LNCAP (cell line): ENCODE measurements at regions not wholly inside any gene's neighbourhood (a gene's known extent, or its start where the extent isn't known, plus 50 kb on each side); places are given as distances from the start of the nearest gene placed in this dataset.

Source experiments
- TF ChIP-seq, protein P1 (sequence below): fragments of 450-650 bp; IDR thresholded peaks from 2 replicates; pipeline ENCODE4 v1.5.1; 2017; ENCODE audit warnings: mild to moderate bottlenecking

DNA sequence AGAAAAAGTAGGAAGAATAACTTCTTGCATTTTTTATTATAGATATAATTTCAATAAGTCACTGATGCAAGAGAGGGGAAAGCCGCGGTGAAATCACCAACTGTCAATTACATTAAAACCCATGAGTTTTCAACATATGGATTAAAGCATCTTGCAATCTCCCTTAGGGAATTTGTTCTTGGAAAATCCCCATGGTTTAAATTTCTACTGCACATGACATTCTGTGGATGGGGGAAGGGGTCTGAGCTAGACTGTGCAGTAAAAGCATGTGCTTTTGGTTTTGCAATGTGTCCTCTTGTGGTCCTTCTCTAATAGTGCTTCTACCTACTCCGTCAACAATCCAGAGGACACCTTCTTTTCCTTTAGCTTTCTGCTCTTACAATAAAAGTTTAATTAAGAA is 894.0 kb downstream of the DCDC2C start:
- TF ChIP-seq, protein P1, sequence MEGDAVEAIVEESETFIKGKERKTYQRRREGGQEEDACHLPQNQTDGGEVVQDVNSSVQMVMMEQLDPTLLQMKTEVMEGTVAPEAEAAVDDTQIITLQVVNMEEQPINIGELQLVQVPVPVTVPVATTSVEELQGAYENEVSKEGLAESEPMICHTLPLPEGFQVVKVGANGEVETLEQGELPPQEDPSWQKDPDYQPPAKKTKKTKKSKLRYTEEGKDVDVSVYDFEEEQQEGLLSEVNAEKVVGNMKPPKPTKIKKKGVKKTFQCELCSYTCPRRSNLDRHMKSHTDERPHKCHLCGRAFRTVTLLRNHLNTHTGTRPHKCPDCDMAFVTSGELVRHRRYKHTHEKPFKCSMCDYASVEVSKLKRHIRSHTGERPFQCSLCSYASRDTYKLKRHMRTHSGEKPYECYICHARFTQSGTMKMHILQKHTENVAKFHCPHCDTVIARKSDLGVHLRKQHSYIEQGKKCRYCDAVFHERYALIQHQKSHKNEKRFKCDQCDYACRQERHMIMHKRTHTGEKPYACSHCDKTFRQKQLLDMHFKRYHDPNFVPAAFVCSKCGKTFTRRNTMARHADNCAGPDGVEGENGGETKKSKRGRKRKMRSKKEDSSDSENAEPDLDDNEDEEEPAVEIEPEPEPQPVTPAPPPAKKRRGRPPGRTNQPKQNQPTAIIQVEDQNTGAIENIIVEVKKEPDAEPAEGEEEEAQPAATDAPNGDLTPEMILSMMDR = no peak

DNA sequence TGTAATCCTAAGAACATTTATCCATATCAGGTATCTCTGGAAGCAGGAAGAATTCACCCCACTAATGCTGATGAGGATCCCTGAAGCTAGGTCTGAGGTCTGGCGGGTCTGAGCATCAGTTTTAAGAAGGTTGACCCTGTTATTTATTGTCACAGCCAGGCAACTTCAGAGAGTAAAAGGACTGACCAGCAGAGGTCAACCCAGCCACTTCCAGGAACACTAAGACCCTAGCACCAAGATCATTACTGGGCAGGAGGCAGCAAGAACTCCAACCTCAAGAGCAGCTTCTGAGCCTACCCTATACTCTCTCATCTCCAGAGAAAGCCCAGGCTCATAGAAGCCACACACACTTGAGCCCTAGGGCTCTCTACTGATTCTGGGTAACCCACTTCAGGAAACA is 901.4 kb downstream of the DCDC2C start:
- TF ChIP-seq, protein P1 = no peak

DNA sequence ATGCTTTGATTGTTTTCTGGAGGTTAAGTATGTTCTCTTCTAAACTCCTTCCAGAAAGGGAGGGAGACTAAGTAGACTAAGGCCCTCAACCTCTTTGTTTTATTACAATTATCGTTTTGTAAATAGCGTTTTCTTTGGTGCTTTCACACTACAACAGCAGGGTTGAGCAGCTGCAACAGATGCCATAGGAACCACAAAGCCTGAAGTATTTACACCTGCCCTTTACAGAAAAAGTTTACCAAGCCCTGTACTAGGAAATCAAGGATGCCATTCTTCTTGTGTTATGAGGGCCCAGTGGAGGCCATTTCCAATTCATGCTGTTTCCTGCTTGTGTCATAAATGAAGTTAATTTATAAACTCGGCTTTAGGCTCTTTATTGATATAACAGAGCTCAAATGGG is 914.8 kb downstream of the DCDC2C start:
- TF ChIP-seq, protein P1 = no peak

DNA sequence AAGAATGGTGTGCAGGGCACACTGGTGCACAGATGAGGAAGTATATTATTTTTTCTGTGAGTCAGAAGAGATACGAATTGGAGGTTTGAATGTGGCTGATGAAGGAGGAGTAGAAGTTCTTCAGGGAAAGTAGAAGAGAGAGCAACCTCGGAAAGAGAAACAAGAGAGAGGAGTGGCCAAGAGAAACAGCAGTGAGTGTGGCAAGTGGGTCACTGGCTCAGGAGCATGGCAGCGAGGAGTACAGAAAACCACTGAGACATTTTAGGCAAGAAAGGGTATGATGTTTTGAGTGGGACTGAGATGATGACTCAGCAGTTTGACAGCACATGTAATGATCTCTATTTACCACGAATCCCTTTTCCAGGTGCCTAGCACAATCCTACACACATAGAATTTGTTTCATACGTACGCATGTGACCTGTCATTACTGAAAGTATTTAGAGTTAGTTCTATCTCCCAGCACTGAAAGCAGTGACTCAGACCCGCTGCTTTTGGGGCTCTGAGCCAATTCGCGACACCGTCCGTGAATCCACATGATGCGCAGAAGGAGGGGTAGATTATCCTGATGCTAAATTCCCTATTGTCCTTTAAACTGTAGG is 915.4 kb downstream of the DCDC2C start:
- TF ChIP-seq, protein P1 = no peak

DNA sequence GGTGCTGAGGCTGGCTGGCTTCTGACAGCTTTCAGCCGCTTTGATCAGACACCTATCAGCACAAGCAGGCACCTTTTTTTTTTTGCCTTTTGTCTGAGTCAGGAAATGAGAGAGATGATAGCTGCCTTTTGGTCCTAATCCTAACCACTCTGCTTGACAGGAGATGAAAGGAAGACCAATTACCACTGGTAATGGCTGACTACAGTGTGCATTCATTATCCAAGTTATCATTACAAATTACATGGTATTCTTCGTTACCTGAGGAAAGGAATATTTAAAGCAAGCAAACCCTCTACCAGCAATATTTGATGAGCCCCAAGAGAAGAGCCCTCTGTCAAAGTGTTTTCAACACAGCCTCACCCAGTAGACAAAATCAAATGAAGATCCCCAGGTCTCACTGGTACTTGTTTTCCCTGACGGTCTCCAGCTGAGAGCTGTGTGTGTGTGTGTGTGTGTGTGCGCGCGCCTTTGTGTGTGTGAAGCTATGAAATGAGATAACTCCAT is 925.7 kb downstream of the DCDC2C start:
- TF ChIP-seq, protein P1 = no peak

DNA sequence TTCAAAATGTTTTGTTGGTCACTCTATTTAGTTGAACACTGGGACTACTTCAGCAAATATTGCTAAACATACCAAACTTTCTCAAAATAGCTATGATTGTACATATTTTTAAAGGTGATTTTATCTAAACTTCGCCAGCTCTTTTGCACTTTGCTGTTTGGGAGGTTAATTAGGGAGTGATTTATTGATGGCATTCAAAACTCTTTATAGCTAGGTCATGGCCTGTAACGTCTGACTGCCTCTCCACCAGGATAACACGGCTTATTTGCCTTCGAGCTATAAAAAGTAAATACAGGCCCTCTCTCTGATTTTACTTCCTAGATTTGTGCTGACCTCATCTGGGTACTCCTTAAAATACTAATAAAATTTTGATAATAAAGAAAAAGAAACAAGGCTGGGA is 931.9 kb downstream of the DCDC2C start:
- TF ChIP-seq, protein P1 = no peak

DNA sequence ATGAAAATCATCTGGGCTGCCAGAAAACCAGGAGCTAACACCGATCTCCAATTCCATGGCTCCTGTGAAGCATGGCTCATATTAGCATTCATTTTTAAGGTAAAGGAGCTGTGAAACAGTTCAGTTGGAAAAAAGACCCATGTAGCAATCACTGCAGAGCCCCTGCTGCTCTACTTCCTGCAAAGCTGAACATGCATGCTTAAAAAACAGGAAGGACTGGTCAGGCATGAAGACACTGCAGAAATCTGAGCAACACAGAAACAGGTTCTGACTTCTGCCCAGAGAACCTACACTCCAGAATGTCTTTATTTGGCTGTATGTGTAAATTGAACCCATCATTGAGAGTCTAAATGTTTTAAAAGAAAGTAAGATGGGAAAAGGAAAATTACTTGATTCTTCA is 950.6 kb downstream of the DCDC2C start:
- TF ChIP-seq, protein P1 = no peak

DNA sequence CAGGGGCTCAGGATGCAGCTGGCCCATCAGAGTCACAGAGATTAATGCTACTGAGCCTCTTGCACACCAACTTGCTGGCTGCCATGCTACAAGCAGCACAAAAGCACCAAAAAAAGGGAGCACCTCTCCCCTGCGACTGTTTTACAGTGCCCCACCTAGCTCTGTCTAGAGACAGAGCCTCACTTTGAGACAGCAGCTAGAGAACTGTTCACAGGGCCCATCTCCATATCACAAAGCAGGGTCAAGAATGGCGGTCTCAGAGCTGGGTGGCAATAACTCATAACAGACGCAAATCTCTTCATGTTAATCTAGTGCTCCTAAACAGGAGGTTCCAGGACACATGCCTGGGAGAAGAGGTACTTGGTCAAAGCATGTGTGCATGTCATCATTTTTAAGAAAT is 953.0 kb downstream of the DCDC2C start:
- TF ChIP-seq, protein P1 = no peak
